ENCODE measurements at regions not wholly inside any gene's neighbourhood (a gene's known extent, or its start where the extent isn't known, plus 50 kb on each side); places are given as distances from the start of the nearest gene placed in this dataset.
"Not testable (repeated sequence)": the region's sequence is repeated elsewhere in the genome, so short reads cannot be mapped to it uniquely, and the experiment has no call there.

DNA sequence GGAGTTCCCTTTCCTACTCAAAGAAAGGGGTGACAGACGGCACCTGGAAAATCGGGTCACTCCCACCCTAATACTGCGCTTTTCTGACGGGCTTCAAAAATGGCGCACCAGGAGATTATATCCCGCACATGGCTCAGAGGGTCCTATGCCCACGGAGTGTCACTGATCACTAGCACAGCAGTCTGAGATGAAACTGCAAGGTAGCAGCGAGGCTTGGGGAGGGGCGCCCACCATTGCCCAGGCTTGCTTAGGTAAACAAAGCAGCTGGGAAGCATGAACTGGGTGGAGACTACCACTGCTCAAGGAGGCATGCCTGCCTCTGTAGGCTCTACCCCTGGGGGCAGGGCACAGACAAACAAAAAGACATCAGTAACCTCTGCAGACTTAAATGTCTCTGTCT, 177.4 kb upstream of the TRIM48 start:
- TF ChIP-seq FOSL2 (IDR thresholded peaks at IDR 0.05); FOSL2 (CRISPR knock-in tag; IDR thresholded peaks at IDR 0.05); JUN (IDR thresholded peaks at IDR 0.05); POLR2A (IDR thresholded peaks at IDR 0.05; ENCODE audit: low read length); RCOR1 (IDR thresholded peaks at IDR 0.05; ENCODE audit: low read depth, low read length); CTCF (IDR thresholded peaks at IDR 0.05); ZNF302 (CRISPR knock-in tag; IDR thresholded peaks at IDR 0.05); REST (IDR thresholded peaks at IDR 0.05); EP300 (IDR thresholded peaks at IDR 0.05); KDM1A (IDR thresholded peaks at IDR 0.05; ENCODE audit: low read depth); RFX5 (IDR thresholded peaks at IDR 0.05); CEBPB (IDR thresholded peaks at IDR 0.05): not testable (repeated sequence)
- TF ChIP-seq, protein P1, sequence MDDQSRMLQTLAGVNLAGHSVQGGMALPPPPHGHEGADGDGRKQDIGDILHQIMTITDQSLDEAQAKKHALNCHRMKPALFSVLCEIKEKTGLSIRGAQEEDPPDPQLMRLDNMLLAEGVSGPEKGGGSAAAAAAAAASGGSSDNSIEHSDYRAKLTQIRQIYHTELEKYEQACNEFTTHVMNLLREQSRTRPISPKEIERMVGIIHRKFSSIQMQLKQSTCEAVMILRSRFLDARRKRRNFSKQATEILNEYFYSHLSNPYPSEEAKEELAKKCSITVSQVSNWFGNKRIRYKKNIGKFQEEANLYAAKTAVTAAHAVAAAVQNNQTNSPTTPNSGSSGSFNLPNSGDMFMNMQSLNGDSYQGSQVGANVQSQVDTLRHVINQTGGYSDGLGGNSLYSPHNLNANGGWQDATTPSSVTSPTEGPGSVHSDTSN (IDR thresholded peaks at IDR 0.05): not testable (repeated sequence)
- TF ChIP-seq, protein P2, sequence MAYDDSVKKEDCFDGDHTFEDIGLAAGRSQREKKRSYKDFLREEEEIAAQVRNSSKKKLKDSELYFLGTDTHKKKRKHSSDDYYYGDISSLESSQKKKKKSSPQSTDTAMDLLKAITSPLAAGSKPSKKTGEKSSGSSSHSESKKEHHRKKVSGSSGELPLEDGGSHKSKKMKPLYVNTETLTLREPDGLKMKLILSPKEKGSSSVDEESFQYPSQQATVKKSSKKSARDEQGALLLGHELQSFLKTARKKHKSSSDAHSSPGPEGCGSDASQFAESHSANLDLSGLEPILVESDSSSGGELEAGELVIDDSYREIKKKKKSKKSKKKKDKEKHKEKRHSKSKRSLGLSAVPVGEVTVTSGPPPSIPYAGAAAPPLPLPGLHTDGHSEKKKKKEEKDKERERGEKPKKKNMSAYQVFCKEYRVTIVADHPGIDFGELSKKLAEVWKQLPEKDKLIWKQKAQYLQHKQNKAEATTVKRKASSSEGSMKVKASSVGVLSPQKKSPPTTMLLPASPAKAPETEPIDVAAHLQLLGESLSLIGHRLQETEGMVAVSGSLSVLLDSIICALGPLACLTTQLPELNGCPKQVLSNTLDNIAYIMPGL (CRISPR knock-in tag; IDR thresholded peaks at IDR 0.05; ENCODE audit: borderline replicate concordance): not testable (repeated sequence)

Measured in A549 (cell line).